GM18508 (cell line): ENCODE measurements at regions not wholly inside any gene's neighbourhood (a gene's known extent, or its start where the extent isn't known, plus 50 kb on each side); places are given as distances from the start of the nearest gene placed in this dataset.
"Not testable (repeated sequence)": the region's sequence is repeated elsewhere in the genome, so short reads cannot be mapped to it uniquely, and the experiment has no call there.

Experiments used
- ATAC-seq: cut with Tn5 transposase; IDR thresholded peaks from one replicate; pipeline ENCODE4 v1.9.1; 2021; ENCODE audit warnings: moderate number of reproducible peaks; ENCODE audit not compliant: insufficient read depth, unreplicated experiment

DNA sequence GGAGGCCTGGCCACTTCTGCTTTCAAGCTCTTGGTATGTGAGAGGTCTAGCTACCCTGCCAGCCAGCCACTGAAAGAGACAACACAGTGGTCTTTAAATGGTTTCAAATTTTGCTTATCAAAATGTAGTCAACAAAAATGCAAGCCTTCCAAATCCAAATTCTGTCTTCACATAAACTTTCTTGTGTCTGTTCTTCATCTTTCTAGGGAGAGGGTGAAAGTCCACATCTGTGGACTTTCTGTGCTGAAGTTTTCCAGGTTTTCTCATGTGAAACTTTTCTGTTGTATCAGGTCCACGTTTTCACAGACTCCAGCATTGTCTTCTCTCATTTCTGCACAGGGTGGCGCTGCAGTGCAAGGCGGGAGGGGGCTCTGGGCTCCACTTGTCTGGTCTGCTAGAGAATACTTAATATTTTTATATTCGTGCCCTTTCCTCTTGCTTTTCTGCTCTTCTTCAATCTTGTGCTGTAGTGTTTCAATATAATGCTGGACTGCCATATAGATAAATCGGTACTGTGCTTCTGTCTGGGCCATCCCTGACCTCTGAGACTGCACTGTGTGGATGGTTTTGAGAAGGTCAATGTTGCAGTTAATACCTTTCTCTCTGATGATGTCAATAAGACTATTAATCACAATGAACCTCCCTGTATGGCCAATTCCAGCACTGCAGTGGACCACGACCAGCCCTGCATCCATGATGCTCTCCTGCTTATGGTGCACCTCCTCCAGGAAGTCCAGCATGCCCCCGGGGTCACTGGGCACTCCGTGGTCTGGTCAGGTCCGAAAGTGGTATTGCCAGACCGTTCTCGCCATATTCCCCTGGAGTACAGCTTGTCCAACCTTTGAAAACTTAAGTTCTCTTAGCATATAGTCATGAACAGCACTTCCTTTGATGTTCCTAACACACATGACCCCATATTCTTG lies 161.6 kb upstream of the TNFAIP3 start:
- ATAC-seq, result no peak

DNA sequence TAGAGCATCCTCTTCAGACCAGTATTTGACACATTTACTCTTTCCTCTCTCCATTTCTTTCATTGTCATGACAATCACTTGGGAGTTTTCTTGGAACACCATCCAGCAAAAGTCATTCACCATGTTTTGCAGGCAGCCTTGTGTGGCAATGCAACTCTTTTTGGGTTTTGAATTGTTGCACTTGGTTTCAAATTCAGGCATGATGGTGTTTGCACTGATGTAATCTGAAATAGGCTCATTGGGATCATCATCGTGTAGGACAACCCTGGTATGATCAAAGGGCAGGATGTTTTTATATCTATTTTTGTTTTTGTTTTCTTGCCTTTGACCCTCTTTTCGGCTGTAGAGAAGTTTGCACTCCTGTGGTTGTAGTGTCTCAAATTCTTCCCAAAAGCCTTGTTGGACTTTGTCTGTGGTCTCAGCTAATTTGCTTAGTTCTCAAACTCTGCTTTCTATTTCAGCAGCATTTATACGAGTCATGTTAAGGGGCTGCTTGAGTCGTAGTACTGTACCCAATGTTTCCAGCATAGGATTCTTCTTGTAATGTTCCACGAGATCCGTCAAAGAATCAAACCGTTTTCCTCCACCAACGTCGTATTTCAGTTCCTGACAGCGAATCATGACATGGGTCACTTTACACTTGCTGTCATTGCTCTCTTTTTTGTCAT lies 160.8 kb upstream of the TNFAIP3 start:
- ATAC-seq, result no peak

DNA sequence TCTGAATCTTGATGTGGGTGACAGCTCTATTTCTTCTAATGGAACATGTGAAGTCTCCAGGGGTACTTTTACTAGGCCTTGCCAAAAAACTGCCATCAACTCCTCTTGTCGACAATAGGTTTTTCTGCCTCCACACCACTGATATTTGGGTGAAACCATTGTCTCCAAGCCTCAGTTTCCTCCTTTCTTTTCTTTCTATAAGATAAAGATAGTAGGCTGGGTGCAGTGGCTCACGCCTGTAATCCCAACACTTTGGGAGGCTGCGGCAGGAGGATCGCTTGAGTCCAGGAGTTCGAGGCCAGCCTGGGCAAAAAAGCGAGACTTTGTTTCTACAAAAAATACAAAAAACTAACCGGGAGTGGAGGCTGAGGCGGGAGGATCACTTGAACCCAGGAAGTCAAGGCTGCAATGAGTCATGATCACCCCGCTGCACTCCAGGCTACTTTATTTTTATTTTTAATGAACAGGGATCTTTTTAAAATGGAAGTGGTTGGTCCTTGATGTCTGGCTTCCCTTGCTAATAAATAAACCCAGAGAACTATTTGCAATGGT lies 159.9 kb upstream of the TNFAIP3 start:
- ATAC-seq, result no peak

DNA sequence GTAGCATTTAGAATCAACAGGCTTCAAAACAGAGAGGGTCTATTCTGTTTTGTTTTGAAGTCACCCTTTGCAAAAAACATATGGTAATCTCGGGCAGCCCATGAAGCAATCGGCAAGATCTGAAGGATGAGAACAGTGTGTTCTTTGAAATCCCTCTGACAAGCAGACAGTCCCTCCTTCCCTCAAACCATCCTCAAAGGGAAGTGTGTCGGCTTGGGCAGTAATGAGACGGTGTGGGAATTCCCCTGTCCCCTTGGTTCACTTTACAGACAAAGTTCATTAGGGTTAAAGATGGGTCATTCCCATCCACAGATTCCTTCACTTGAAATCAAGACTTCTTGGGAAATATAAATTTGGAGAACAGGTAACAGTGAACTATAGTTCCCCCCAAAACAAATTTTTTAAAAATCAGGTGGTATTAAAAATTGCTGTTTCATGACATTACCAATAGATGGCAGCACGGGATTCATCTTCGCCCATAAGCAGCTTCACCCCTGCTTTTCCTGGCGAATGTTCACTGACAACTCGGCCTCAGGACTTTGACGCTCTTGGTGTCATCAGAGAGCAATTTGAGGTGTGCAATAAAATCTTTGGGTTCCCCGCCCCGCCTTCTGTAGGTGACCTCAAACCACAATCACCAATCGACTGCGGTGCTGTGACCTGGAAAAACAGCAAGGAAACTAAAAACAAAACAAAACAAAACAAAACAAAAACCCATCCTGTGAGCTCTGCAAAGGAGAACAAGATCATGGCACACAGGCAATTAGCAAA lies 159.3 kb upstream of the TNFAIP3 start:
- ATAC-seq, result no peak

DNA sequence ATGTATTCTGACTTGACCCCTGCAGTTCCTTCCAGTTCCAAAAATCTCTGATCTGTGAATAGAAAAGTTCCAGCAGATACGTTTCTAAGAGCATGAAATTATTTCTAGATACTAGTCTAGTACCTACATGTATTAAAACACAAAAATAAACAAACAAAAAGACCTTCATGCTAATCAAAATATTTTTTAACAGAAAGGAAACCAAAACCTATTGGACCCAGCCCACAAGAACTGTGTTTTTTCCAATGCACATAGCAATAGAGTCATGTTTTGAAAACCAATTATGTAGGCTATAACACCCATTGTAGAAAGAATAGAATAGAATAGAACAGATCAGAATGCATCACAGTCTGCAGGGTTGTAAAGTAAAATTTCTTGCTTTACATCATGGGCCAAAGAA lies 158.6 kb upstream of the TNFAIP3 start:
- no peak for ATAC-seq

DNA sequence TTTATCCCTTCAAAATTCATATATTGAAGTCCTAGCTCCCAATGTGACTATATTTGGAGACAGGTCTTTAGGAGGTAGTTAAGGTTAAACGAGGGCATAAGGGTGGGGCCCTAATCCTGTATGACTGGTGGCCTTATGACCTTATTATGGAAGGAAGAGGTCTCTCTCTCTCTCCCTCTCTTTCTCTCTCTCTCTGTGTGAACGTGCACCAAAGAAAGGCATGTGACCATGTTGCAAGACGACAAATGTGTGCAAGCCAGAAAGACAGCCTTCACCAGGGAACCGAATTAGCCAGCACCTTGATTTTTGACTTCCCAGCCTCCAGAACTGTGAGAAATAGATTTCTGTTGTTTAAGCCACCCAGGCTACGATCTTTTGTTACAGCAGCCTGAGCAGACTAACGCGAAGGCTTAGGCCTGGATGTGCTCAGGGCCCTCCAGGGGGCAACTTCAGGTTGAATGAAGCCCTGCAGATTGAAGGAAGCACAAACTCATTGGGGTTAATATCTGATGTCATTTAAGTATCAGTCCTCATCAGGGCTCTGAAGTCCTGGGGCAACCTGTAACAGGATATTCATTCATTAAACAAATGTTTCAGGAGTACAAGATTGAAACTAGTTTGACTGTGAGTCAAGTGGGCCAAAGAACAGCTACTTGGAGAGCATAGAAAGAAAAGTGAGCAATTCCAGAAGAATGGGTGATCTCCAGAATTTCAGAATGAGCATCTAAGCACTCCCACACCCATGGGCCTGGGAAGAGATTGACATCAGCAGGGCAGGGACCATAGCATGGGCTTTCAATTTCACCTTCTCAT lies 157.4 kb upstream of the TNFAIP3 start:
- no peak for ATAC-seq

GRCh38 chr6:137711972-137712371 lies 155.1 kb upstream of the TNFAIP3 start:
- ATAC-seq, result no peak

GRCh38 chr6:137712587-137712986 lies 154.5 kb upstream of the TNFAIP3 start:
- ATAC-seq, result no peak

DNA sequence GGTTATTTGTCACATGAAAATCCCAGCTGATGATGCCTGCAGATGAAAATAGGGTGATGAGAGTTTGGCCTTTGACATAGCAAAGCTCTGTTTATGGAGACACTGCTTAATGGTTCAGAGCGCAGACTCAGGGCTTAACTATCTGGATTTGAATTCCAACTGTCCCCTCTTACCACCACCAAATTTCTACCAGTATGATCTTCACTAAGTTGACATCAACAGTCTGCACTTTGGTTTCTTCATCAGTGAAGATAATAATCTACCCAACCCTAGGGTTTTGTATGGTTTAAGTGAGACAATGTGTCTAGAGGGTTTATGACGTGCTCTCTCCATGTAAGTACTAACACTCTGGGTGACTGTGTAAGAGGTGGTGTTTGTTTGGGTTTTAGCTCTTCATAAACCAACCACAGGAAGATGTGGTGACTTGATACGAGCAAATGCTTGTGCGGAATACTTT lies 151.4 kb upstream of the TNFAIP3 start:
- no peak for ATAC-seq

DNA sequence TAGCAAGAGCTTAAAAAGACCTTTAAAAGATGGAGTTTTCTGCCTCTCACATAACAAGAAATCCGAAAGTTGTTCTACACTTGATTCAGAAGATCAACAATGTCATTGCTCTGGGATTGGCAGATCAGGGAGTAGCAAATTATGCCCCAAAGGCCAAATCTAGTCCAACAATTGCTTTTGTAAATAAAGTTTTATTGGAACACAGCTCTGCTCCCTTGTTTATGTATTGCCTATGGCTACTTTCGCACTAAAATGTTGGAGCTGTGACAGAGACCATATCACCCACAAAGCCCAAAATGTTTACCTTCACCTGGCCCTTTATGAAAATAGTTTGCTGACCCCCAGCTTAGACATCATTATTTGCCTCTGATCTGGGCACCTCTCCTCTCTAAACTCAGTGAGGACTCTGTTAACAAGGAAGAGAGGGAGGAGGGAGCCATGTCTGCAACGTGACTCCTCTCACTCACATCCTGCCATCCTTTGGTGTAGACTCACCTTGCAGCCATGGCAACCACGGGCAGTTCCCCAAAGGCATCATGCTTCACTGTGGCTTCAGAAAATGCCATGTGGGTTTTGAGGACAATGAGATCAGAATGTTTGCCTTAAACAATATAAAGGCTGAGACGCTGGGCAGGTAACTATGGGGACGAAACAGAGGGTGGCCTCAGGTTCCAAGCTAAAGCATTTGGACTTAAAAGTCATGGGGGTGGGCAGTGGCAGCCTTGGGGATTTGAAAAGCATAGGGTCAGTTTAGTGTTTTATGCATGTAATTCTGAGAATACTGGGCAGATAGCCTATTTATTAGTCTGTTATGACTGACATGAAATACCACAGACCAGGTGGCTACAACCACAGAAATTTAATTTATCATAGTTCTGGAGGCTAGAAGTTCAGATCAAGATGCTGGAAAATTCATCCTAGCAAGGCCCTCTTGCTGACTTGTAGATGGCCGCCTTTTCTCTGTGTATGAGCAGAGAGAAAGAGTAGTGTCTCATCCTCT lies 149.7 kb upstream of the TNFAIP3 start:
- no peak for ATAC-seq

- not testable (repeated sequence) for ATAC-seq
These were observed 148.2 kb upstream of the TNFAIP3 start for GRCh38 chr6:137718903-137719302.

- ATAC-seq, result no peak
These were observed 144.2 kb upstream of the TNFAIP3 start for GRCh38 chr6:137722749-137723272.

DNA sequence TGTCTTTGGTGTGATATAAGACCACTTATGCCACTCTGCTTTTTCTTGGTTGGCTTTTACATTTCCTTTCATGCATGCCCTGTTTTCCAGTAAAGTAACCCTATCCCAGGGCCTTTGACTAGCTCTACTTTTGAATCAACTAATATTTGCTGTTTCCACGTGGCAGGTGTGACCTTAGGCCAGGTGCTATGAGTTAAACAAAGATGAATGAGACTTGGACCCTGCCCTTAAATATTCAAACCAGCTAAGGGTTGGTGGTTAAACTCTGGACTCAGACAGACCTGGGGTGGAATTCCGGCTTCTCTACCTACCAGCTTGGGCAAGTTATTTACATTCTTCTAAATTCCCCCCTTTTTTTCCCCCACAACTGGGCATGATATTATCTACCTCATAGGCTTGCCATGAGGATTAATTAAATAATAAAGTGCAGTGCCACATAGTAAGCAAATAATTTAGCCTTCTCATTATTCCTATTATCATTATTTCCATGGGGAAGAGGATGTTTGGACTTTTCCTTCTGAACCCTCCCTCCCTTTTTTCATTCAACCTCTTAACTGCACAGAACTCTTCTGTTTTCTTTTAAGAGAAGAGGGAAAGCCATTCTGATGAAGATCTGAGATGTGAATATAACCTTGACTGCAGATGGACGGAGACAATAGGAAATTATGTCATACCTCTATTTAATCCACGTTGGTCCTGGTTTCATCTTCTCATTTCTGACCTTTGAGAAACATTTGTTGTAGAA lies 143.6 kb upstream of the TNFAIP3 start:
- no peak for ATAC-seq

GRCh38 chr6:137724018-137724403 lies 143.0 kb upstream of the TNFAIP3 start:
- no peak for ATAC-seq

DNA sequence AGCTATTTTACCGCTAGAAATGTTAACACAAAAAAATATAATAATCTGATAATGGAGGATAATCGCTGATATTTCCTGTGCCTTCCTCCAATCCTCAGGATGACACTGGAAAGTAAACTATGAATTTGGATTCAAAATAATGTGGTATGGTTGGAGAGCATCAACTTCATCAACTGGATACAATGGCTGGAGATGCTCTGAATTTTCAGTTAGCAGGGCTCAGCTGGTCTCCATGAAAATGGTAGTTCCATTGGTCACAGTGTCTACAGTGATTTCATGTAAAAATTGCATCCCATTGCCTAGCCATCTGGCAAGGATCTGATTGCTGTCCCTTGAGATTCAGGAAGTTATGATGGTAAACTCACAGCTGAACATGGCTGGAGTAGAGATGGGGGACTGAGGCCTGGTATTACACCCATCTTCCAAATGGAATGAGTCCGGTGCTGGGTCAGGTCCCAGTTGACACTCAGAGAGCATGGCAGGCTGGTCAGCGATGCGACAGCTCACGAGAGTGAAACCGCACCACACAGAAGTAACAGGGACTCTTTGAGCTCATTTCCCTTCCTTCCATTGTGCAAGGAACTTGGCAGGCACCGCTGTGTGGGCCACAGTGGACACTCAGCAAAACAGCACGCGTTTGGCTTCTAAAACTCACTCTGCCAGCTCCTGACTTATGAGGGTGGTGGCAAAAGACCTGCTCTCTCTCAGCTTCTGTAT lies 142.4 kb upstream of the TNFAIP3 start:
- ATAC-seq, result no peak

DNA sequence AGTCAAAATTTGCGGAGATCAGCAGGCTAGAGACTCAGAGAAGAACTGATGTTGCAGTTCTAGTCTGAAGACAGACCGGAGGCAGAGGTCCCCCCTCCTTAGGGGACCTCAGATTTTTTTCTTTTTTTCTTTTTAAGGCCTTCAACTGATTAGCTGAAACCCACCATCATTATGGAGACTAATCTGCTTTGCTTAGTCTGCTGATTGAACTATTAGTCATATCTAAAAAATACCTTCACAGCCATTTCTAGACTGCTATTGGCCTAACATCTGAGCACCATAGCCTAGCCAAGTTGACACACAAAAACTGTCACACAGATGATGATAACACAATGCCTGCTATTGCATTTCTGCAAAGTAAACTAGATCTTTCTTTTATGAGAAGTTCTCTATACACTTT lies 141.1 kb upstream of the TNFAIP3 start:
- no peak for ATAC-seq

GRCh38 chr6:137726582-137726981 lies 140.5 kb upstream of the TNFAIP3 start:
- ATAC-seq, result no peak
